ENCODE measurements at regions not wholly inside any gene's neighbourhood (a gene's known extent, or its start where the extent isn't known, plus 50 kb on each side); places are given as distances from the start of the nearest gene placed in this dataset.

GRCh38 chr4:1502501-1502886 lies 96.3 kb upstream of the NKX1-1 start:
- no peak for TF ChIP-seq CTCF (IDR thresholded peaks at IDR 0.05; ENCODE audit: insufficient read depth in 1 of 2, low read depth in 1 of 2, low read length in 1 of 2, severe bottlenecking in 1 of 2, unreplicated experiment in 1 of 2)
- H3K9me3 ChIP-seq = no peaks in the 10 kb centered on the region
- no peaks in the 10 kb centered on the region for H3K36me3 ChIP-seq (ENCODE audit: control insufficient read depth, insufficient read depth, low read length)
- peak in 1 of 2 experiments; percentile 14 for DNase-seq
- Mint-ChIP-seq H3K4me1 (ENCODE audit: low read depth, unreplicated experiment) (no peaks in the 10 kb centered on the region), H3K27me3 (ENCODE audit: insufficient read depth, unreplicated experiment) (peaks cover 11% of the 10 kb centered on the region), H3K27ac (ENCODE audit: unreplicated experiment) (no peak overlapping the region), H3K36me3 (ENCODE audit: insufficient read depth, unreplicated experiment) (peaks cover 5% of the 10 kb centered on the region), H3K9me3 (ENCODE audit: unreplicated experiment) (no peaks in the 10 kb centered on the region), H3K4me3 (ENCODE audit: unreplicated experiment) (no peak overlapping the region)
- no peaks in the 10 kb centered on the region for H3K4me1 ChIP-seq
- H3K4me3 ChIP-seq (ENCODE audit: low read depth, low read length) = no peak overlapping the region
- intact Hi-C loops (cut with micrococcal nuclease; ENCODE audit: unreplicated experiment) = no loop called here
- BruUV-seq (replicated peaks) = no TSS peak
- ChIA-PET POLR2A (no interaction called here), CTCF (interaction anchor here (0.6 kb wide), 1 partner anchor 167 kb away, joined by 5 read pairs; no protein-coding TSS in a partner anchor)
- no peaks in the 10 kb centered on the region; the same call in 1 of the 2 replicates for H3K27me3 ChIP-seq (replicated peaks; ENCODE audit: control insufficient read depth, insufficient read depth, low read length)

DNA sequence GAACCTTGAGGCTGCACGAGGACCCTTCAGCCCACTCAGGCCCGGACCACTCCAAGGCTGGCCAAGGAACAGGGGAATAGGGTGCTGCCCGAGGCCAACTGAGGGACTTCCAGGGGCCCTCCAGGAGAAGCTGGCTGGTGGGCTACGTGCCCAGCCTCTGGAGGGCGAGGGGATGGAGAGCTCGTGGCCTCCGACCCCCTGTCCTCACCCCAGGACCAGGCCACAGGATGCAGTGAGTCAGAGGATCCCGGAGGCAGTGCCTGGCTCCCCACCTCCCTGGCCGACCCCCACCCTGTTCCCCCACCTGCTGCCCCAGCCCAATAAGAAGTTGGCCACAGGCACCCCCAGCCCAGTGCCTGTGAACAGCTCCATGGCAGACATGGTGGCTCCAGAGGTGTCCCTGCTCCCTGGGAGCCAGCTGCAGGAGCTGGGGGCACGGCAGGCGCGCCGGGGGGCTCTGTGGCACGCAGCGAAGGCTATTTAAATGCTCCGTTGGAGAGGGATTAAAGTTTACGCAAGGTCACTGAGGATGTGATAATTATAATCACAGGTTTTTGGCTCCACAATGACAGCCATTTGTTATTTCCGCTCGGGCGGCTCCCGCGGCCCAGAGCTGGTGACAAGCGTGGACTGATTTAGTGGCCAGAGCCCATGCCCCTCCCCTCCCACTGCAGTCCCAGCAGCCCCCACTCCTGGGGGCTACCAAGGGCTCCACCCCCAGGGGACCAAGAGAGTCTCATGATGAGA lies 95.7 kb upstream of the NKX1-1 start:
- CTCF ChIA-PET = interaction anchor here (0.6 kb wide), 1 partner anchor 167 kb away, joined by 5 read pairs; no protein-coding TSS in a partner anchor
- Histone ChIP-seq H3K9me3 (no peaks in the 10 kb centered on the region), H3K4me1 (no peaks in the 10 kb centered on the region), H3K36me3 (ENCODE audit: control insufficient read depth, insufficient read depth, low read length) (no peaks in the 10 kb centered on the region), H3K27me3 (replicated peaks; ENCODE audit: control insufficient read depth, insufficient read depth, low read length) (no peaks in the 10 kb centered on the region; the same call in 1 of the 2 replicates), H3K4me3 (ENCODE audit: low read depth, low read length) (no peak overlapping the region)
- no TSS peak for BruUV-seq (replicated peaks)
- no peak overlapping the region for H3K27ac Mint-ChIP-seq (ENCODE audit: unreplicated experiment)
- H3K4me1 Mint-ChIP-seq (ENCODE audit: low read depth, unreplicated experiment) = no peaks in the 10 kb centered on the region
- H3K4me3 Mint-ChIP-seq (ENCODE audit: unreplicated experiment) = no peak overlapping the region
- H3K27me3 Mint-ChIP-seq (ENCODE audit: insufficient read depth, unreplicated experiment) = peaks cover 7% of the 10 kb centered on the region
- POLR2A ChIA-PET = no interaction called here
- no peak for TF ChIP-seq CTCF (IDR thresholded peaks at IDR 0.05; ENCODE audit: insufficient read depth in 1 of 2, low read depth in 1 of 2, low read length in 1 of 2, severe bottlenecking in 1 of 2, unreplicated experiment in 1 of 2)
- intact Hi-C loops (cut with micrococcal nuclease; ENCODE audit: unreplicated experiment) = no loop called here
- H3K9me3 Mint-ChIP-seq (ENCODE audit: unreplicated experiment) = no peaks in the 10 kb centered on the region
- peak in 1 of 2 experiments; percentile 14 for DNase-seq
- H3K36me3 Mint-ChIP-seq (ENCODE audit: insufficient read depth, unreplicated experiment) = peaks cover 2% of the 10 kb centered on the region

GRCh38 chr4:1500966-1501753 lies 94.9 kb upstream of the NKX1-1 start:
- POLR2A ChIA-PET = no interaction called here
- Histone ChIP-seq H3K36me3 (ENCODE audit: control insufficient read depth, insufficient read depth, low read length) (no peaks in the 10 kb centered on the region), H3K9me3 (no peaks in the 10 kb centered on the region), H3K4me3 (ENCODE audit: low read depth, low read length) (no peak overlapping the region), H3K4me1 (no peaks in the 10 kb centered on the region), H3K27me3 (replicated peaks; ENCODE audit: control insufficient read depth, insufficient read depth, low read length) (no peaks in the 10 kb centered on the region; the same call in 1 of the 2 replicates)
- intact Hi-C loops (cut with micrococcal nuclease; ENCODE audit: unreplicated experiment) = no loop called here
- DNase-seq = peak in 1 of 2 experiments; percentile 18
- H3K36me3 Mint-ChIP-seq (ENCODE audit: insufficient read depth, unreplicated experiment) = no peaks in the 10 kb centered on the region
- no TSS peak for BruUV-seq (replicated peaks)
- H3K9me3 Mint-ChIP-seq (ENCODE audit: unreplicated experiment) = no peaks in the 10 kb centered on the region
- peaks cover 2% of the 10 kb centered on the region for H3K27me3 Mint-ChIP-seq (ENCODE audit: insufficient read depth, unreplicated experiment)
- H3K4me1 Mint-ChIP-seq (ENCODE audit: low read depth, unreplicated experiment) = no peaks in the 10 kb centered on the region
- H3K27ac Mint-ChIP-seq (ENCODE audit: unreplicated experiment) = no peak overlapping the region
- no peak for TF ChIP-seq CTCF (IDR thresholded peaks at IDR 0.05; ENCODE audit: insufficient read depth in 1 of 2, low read depth in 1 of 2, low read length in 1 of 2, severe bottlenecking in 1 of 2, unreplicated experiment in 1 of 2)
- CTCF ChIA-PET = no interaction called here
- no peak overlapping the region for H3K4me3 Mint-ChIP-seq (ENCODE audit: unreplicated experiment)

Data from Caco-2 (cell line).